ENCODE measurements at regions not wholly inside any gene's neighbourhood (a gene's known extent, or its start where the extent isn't known, plus 50 kb on each side); places are given as distances from the start of the nearest gene placed in this dataset.
"Not testable (repeated sequence)": the region's sequence is repeated elsewhere in the genome, so short reads cannot be mapped to it uniquely, and the experiment has no call there.

DNA sequence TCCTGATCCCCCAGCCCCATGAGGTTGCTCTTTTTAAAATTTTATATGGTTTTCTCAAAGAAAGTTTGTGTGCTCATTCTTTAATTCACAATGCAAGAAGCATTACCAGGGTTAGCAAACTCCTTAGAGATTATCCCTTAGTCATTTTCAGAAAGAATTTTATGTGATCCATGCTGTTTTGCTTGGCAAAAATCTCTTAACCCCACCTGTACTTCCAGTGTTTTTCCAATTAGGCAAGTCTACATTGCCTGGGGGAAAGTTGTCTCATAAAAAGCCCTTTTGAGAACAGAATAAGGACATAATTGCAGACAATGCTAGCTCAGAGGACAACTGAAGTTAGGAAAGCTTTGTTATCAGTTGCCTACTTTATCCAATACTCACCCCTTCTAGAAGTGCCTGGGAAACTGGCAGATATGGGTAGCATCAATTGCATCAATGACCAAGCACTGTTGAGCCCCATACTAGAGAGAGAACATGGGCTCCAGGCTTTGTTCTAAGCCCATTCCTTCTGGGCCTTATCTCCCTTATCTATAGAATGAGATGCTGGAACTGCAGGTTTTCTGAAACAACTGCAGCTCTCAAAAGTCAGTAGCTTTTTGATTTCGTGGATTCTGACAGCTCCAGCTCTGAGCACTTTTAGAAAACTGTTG is 265.9 kb upstream of the SPHKAP start:
- FAIRE-seq: no peak
- no peak for DNase-seq (ENCODE audit: low spot score in 2 of 2)

DNA sequence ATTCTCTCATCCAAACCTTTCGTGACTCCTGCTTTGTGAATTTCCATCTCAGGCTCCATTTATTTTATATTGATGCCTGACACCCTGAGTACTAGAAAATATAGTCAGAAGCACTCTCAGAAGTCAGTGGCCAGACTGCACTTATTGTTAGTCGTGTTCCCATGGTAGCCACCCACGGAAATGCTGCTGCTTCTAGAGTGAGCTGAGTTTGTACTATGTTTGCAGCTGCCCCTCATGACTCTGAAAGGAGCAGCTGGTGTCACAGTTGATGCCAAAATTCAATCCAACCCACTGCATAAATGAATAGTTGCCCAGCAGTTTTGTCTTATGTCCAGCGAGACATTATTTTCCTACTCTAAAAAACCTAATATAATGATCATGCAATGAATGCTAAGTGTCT is 265.2 kb upstream of the SPHKAP start:
- FAIRE-seq (no peak), DNase-seq (ENCODE audit: low spot score in 2 of 2) (no peak)

DNA sequence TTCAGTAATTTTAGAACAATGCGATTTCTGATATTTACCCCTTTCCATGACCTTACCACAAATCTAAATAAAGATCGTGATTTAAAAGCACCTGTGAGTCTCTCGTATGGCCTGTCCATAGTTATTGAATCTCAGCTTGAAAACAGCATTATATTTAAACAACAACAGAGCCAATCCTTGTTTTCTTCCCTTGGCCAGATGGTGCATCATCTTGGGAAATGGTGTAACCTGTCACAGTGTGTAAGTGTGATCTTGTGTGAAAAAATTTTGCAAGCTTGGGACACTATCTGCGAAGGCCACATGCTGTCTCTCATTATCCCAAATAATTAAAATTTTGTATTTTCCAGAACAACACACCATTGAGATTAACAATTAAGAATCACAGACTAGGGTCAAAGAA is 262.7 kb upstream of the SPHKAP start:
- DNase-seq (ENCODE audit: low spot score in 2 of 2): no peak
- FAIRE-seq: no peak

DNA sequence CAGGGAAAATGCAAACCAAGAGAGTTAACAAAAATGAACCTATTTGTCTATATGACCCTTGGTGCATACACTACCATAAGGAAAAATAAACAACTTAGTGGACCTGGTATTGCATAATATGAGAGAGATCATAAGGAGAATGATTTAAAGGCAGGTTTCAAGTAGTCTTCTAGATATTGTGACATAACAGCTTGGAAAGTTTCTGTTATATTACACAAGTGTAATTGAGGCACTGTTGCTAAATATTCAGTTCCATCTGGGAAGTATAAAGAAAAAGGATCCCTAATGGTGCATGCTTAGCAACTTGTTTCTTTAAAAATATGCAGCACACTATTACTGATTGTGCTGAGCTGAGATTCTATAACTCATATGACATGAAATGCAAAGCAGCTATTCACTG is 252.2 kb upstream of the SPHKAP start:
- FAIRE-seq: no peak

DNA sequence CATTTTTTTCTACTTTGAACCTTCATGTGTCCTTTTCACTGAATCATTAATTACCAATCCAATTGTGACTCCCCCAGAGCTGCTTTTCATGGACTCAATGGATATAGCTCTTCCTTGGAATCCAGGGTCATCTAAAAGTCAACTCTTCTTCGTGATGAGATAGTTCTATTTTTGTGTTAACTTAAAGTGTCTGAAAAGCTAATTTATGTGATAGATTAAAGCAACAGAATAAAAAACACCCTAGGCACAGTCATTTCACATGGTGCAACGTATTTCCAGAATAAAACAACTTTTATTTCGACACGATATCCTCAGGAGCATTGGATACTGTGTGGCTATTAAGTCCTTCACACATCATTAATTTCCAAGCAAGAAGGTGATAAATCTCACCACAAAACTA is 250.6 kb upstream of the SPHKAP start:
- DNase-seq (ENCODE audit: low spot score in 2 of 2): no peak
- FAIRE-seq: no peak

More for the DNA sequence above, 252.2 kb upstream of the SPHKAP start:
- no peak for DNase-seq (ENCODE audit: low spot score in 2 of 2)

DNA sequence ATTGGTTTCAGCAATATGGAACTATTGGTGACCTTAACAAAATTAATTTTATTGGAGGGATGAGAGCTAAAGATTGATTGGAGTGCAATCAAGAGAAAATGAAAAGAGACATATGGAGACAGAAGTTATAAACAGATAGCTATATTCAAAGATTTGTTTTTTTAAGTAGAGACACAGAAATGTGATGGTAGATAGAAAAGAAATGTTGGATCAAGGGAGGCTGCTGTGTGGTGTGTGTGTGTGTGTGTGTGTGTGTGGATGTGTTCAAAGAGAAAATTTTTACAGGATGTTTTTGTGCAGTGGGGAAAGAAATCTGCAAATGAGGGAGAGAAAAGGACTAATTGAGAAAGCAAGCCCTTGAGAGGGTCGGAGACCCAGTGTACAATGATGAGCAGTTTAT is 249.5 kb upstream of the SPHKAP start:
- DNase-seq (ENCODE audit: low spot score in 2 of 2) (no peak), FAIRE-seq (no peak)

DNA sequence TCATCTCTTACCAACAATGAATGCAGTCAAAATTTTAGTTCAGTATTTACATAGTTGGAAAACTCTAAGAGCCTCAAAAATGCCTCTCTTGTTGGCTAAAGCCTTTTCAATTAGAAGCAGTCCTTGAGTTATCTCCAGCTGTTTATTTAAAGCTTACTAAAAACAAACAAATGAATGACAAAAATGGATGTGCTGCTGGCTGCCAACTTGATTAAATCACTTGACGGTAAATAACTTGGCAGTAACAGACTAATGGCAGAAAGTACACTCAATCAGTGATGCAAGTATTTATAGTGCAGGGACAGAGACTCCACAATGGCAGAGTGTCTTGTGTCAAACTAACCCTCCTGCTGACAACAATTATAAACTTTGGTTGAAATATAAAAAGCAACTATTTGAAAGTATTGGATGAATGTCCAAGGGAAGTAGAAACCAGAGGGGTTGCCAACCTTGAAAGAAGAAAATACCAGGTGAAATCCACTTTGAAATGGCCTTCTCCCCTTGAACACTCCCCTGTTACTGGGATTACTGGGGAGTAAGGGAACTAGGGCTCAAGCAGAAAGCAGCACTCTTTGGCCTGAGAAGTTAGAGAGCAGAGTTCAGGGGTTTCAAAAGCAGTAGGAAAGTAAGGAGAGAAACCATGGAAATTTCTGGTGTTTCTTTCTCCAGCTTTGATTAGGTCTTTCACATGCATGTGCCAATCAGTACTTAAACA is 245.2 kb upstream of the SPHKAP start:
- DNase-seq (ENCODE audit: low spot score in 2 of 2) (no peak), FAIRE-seq (no peak)

DNA sequence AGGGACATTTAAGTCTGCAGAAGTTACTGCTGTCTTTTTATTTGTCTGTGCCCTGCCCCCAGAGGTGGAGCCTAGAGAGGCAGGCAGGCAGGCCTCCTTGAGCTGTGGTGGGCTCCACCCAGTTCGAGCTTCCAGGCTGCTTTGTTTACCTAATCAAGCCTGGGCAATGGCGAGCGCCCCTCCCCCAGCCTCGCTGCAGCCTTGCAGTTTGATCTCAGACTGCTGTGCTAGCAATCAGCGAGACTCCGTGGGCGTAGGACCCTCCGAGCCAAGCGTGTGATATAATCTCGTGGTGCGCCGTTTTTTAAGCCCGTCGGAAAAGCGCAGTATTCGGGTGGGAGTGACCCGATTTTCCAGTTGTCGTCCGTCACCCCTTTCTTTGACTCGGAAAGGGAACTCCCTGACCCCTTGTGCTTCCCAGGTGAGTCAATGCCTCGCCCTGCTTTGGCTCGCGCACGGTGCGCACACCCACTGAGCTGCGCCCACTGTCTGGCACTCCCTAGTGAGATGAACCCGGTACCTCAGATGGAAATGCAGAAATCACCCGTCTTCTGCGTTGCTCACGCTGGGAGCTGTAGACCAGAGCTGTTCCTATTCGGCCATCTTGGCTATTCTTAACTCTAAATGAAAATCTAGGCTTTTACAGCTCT is 244.0 kb upstream of the SPHKAP start:
- not testable (repeated sequence) for FAIRE-seq; DNase-seq (ENCODE audit: low spot score in 2 of 2)

DNA sequence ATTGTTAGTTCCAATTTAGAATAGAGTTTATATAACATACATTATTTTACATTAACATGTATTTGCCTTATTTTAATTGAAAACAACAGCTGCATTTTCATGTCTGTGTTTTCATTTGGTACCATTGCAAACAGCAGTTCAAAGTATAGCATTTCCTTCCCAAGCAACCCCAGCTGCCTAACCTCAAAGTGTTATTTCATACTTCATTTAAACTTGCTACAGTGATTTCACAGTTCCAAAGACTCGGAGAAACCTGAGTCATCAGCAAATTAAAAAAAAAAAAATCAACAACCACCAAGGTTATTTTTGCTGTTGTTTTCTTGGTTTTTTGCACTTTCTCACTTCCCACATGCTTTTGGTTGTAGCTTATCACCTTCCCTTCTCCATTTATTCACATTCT is 236.5 kb upstream of the SPHKAP start:
- FAIRE-seq: no peak
- DNase-seq (ENCODE audit: low spot score in 2 of 2): no peak

DNA sequence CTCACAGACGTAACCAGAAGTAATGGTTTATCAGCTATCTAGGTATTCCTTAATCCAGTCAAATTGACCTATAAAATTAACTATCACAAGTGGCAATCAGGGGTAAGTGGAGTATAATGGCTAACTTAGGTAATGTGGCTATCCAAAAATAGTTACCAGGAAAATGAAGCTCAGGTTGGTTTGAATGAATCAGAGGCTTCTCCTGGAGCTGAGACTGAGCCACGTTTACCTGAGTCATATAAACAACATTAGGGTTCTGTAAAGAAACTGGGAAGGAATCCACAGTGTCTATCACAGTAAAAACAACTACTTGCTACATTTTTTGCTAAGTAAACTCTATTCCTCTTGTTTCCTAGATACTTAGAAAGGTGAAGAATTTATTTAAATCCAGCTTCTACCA is 236.0 kb upstream of the SPHKAP start:
- no peak for FAIRE-seq
- no peak for DNase-seq (ENCODE audit: low spot score in 2 of 2)

DNA sequence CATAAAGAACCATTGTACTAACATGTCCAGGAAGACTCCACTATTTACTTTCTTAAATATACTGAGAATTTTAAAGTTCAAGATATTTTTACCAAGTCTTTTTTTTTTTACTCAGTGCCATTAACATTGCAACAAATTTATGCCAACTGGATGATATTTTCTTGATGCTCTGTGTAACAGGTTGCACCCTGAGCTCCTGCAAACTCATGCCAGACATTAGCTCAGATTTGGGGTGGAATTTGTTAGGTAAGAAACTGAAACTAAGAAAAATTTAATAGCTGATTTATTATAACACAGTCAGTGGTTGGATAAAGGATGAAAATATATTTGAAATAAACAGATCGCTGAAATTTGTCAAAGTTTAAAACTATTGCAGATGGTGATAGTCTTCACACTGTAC is 228.6 kb upstream of the SPHKAP start:
- no peak for DNase-seq (ENCODE audit: low spot score in 2 of 2)
- no peak for FAIRE-seq

DNA sequence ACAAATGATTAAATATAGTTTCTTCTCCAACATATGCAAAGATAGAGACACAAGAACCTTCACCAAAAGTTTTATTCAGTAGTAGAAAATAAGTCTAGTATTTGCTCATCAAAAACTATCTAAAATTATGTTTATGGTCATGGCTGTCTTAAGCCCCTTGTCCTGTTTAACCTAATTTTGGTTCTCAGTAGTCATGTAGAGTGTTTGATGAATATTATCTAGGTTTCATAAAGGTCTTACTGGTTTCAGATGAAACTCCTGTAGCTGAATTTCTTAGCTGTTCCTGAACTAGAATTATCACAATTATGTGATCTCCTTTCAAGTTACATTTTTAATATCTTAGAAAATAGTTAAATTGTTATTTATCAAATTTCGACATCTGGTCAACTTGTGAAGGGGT is 228.0 kb upstream of the SPHKAP start:
- FAIRE-seq (no peak), DNase-seq (ENCODE audit: low spot score in 2 of 2) (no peak)

DNA sequence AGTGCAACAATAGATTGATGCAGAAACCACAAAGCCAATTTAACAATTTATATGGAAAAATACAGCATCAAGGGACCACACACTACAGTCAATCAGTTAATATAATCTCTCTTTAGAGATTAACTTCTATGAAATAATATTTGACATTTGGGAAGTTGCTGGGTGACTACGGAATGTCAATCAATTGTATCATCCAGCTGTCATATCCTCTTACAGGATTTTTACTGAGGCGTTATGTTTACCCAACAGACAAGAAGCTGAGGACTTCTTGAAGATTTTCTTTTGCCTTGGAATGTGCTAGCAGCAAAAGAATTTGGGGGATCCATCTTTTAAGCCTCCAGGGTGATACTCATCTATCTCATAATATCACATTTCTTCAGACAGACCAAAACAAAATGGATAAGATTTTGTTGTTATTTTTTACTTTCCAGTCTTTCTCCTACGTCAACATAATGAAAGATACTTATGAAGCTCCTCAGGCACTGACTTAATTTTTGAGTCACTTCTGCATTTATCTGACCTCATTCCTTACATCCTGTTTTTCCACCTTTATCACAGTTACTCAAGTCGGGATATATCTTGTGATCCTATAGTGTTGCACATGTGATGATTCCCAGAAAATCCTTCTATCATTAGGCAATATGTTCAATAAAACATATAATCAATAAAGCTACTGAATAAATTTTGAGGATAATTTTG is 227.2 kb upstream of the SPHKAP start:
- no peak for DNase-seq (ENCODE audit: low spot score in 2 of 2)
- FAIRE-seq: no peak

DNA sequence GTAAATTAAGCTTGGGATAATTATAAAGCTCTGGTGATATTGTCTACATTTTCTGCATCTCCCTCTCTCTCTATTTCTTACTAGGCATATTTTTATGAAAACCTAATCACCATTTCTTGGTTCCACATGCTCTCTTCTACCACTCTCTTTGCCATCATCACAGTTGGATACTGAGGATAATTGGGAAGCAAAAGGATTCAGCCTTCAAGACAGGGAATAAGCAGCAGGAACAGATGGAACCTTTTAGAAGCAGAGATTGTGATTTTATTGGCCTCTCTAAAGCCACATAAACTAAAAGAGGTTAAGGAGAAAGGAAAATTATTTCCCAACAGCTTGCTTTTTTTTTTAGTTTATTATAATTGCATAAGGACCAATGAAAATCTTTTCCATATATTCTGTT is 226.3 kb upstream of the SPHKAP start:
- no peak for DNase-seq (ENCODE audit: low spot score in 2 of 2)
- no peak for FAIRE-seq

DNA sequence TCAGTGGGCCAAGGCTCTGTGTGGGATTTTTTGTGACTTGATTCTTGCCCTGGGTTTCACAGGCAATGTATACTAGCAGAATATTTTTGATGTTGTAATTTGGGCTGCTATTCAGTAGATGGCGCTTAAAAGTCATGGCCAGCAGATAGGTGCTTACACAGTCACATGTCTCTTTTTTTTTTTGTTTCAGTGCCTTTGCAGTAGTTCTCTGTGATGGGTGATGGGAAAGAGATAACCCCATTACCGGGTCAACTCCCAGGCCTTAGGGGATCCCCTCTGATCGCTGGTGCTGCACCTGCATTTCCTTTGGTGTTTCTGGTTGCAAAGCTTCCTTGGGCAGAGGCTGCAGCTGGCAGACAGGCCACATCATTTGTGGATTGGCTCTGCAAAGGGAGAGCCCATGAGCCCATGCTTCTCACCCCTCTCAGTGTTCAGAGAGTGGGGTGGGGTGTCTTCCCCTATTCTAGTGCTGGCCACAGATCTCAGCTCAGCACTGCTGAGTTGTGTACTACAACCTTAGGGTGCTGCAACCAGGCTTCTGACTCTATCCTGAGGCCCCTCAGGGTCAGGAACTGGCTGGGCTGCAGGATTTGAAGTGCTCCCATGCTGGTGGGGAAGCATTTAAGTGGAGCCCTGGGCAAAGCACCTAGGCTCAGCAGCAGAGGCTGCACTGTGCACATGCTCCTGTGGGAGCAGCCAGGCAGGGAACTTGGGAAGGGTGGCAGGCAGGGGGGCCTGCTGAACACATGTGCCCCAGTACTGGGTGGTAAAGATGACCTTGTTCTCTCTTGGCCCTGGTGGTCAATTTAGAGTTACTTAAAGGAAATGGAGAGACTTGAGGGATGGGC is 219.8 kb upstream of the SPHKAP start:
- DNase-seq (ENCODE audit: low spot score in 2 of 2) (no peak), FAIRE-seq (no peak)

DNA sequence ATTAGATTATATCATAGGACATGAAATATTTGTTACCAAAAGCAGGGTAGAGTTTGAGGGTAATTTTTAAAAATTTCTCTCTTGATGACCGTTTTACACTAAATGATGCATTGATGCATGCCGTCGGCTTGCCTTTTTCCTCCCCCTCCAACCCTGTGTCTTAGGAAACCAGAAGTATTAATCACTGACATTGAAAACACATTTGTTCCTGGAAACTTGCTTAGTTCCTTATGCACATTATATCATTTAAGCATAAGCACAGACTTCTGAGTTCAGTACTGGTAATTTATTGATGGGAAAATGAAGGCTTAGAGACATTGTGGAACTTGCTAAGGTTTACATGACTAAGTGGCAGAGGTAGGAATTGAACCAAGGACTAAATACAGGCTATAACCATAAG is 206.3 kb upstream of the SPHKAP start:
- FAIRE-seq (no peak), DNase-seq (ENCODE audit: low spot score in 2 of 2) (no peak)

DNA sequence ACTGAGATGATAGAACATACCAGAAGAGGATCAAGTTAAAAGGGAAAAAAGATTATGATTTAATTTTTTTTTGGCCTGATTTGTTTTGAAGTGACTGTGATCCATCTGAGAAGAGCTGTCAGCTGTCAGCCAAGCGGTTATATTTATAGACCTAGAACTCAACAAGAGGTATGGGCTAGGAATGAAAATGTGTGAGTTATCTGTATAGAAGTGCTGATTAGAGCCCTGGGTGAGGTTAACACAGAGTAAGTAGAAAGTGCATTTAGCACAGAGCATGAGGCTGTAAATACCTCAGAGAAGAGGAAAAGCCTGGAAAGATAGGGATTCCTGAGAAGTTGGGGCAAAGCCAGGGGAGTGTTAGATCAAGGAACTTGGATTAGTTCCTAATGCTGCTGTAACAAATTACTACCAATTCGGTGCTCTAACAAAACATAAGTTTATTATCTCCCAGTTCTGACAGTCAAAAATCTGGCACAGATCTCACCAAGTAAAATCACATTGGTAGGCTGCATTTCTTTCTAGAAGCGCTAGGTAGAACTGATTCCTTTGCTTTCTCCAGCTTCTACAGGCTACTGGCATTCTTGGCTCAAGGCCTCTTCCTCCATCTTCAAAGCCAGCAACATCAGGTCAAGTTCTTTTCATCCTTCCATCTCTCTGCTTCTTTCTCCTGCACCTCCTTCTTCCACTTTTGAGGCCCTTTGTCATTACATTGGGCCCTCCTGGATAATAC is 197.4 kb upstream of the SPHKAP start:
- no peak for FAIRE-seq
- DNase-seq (ENCODE audit: low spot score in 2 of 2): no peak

DNA sequence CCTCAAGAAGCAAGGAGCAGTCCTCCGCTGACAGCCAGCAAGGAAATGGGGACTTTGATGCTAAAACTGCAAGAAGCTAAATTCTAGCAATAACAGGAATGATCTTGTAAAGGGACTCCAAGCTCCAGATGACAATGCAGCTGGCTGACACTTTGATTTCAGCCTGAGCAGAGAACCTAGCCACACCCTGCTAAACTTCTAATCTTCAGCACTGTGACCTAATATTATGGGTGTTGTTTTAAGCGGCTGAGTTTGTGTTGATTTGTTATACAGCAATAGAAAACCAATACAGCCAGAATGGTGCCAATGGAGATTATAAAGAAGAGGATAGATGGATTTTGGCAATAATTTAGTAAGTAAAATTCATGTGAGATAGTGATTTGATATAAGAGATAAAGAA is 196.7 kb upstream of the SPHKAP start:
- FAIRE-seq (no peak), DNase-seq (ENCODE audit: low spot score in 2 of 2) (no peak)

DNA sequence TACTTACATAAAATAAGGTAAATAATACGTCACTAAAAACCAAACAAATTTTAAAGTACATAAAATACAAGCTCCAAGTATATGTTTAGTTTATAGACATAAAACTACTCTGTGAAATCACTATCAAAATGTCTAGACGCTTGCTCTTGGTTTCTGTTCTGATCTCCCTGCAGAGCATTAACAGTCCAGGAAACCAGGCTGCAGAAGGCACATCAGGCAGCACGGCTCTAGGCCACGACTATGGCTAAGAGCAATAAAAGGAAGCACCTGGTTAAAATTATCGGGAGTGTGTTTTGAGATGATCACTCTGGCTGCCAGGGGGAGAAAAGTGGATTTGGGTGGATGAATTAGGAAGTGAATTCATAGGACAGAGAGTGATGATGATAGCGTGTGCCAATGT is 196.0 kb upstream of the SPHKAP start:
- no peak for DNase-seq (ENCODE audit: low spot score in 2 of 2)
- FAIRE-seq: no peak

DNA sequence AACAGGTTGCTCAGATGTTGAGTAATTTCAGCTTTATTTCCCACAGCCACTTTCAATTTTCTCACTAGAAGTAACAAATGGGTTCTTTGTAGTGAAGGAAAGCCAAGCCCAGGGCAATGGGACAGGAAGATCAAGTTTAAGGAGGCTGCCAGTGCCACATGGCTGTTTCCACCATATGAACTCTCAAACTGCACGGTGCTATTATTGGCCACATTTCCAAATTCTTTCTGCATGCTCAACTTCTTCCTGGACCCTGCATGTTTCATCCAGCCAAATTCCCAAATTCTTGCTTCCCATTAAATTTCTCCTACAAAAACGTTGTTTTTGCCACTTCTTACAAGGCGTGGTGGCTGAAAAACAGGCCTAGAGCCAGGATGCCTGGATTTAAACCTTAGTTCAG is 193.3 kb upstream of the SPHKAP start:
- no peak for DNase-seq (ENCODE audit: low spot score in 2 of 2)
- FAIRE-seq: no peak

Measured in frontal cortex (tissue), 3 donors.